HFF-Myc (cell line): ENCODE measurements at regions not wholly inside any gene's neighbourhood (a gene's known extent, or its start where the extent isn't known, plus 50 kb on each side); places are given as distances from the start of the nearest gene placed in this dataset.
"Not testable (repeated sequence)": the region's sequence is repeated elsewhere in the genome, so short reads cannot be mapped to it uniquely, and the experiment has no call there.

Experiments
- DNase-seq: peaks from one replicate; pipeline ENCODE4 v3.0.0-alpha.2; 2011; ENCODE audit warnings: low read depth; ENCODE audit errors: extremely low read depth
- H3K4me3 ChIP-seq: replicated peaks from 2 replicates; pipeline ENCODE4 v1.5.1; 2011; ENCODE audit warnings: low read depth, mild to moderate bottlenecking, control low read depth, low read length
- CTCF ChIP-seq: IDR thresholded peaks from 2 replicates; pipeline ENCODE4 v1.5.1; 2012; ENCODE audit warnings: mild to moderate bottlenecking, low read depth, low read length, control low read depth; ENCODE audit errors: missing control alignments

GRCh38 chr2:132068407-132068806, 93.3 kb downstream of the ANKRD30BL start:
- DNase-seq, H3K4me3 ChIP-seq: not testable (repeated sequence)

GRCh38 chr2:132065391-132065790, 96.4 kb downstream of the ANKRD30BL start:
- not testable (repeated sequence) for H3K4me3 ChIP-seq, DNase-seq

- not testable (repeated sequence) for DNase-seq, H3K4me3 ChIP-seq
Observed at GRCh38 chr2:132039609-132040236, 122.0 kb downstream of the ANKRD30BL start.

GRCh38 chr2:132038883-132039235, 122.9 kb downstream of the ANKRD30BL start:
- H3K4me3 ChIP-seq: peak overlapping the region; percentile 32; the same call in 1 of the 2 replicates
- not testable (repeated sequence) for DNase-seq

- peak overlapping the region; percentile 32 for H3K4me3 ChIP-seq
- DNase-seq: no peak
- TF ChIP-seq CTCF: no peak
Observed at GRCh38 chr2:132038179-132038882, 123.4 kb downstream of the ANKRD30BL start.

- no peak for DNase-seq
- no peak for TF ChIP-seq CTCF
- H3K4me3 ChIP-seq: peak overlapping the region; percentile 32
Observed at GRCh38 chr2:132037527-132038178, 124.1 kb downstream of the ANKRD30BL start.

- TF ChIP-seq CTCF: no peak
- DNase-seq: no peak
Observed at GRCh38 chr2:132034646-132035045, 127.1 kb downstream of the ANKRD30BL start.

GRCh38 chr2:132033949-132034348, 127.8 kb downstream of the ANKRD30BL start:
- H3K4me3 ChIP-seq: no peak overlapping the region
- TF ChIP-seq CTCF: no peak
- no peak for DNase-seq

More at GRCh38 chr2:132034646-132035045, 127.1 kb downstream of the ANKRD30BL start:
- H3K4me3 ChIP-seq: no peak overlapping the region

GRCh38 chr2:132033365-132033764, 128.4 kb downstream of the ANKRD30BL start:
- no peak for DNase-seq
- TF ChIP-seq CTCF: no peak
- no peak overlapping the region for H3K4me3 ChIP-seq

- not testable (repeated sequence) for H3K4me3 ChIP-seq, DNase-seq
Observed at GRCh38 chr2:132012046-132012445, 149.7 kb downstream of the ANKRD30BL start.
